IPS DF 4.7 (cell line): ENCODE measurements at regions not wholly inside any gene's neighbourhood (a gene's known extent, or its start where the extent isn't known, plus 50 kb on each side); places are given as distances from the start of the nearest gene placed in this dataset.

ENCODE experiments used
- DNase-seq: peaks from one replicate; pipeline ENCODE4 v3.0.0-alpha.2; 2013; ENCODE audit warnings: low spot score; ENCODE audit errors: extremely low read depth

- DNase-seq, result no peak
Measured at GRCh38 chr5:178808886-178809285, 50.9 kb upstream of the ZNF354B start.

GRCh38 chr5:178801021-178801420, 58.7 kb upstream of the ZNF354B start:
- DNase-seq, result no peak

GRCh38 chr5:178797546-178798440, 62.0 kb upstream of the ZNF354B start:
- no peak for DNase-seq

GRCh38 chr5:178797101-178797521, 62.6 kb upstream of the ZNF354B start:
- no peak for DNase-seq

- no peak for DNase-seq
Measured at GRCh38 chr5:178796165-178796945, 63.4 kb upstream of the ZNF354B start.

GRCh38 chr5:178794433-178794832, 64.0 kb upstream of the ZNF354A start:
- no peak for DNase-seq

- no peak for DNase-seq
Measured at GRCh38 chr5:178793696-178794095, 63.2 kb upstream of the ZNF354A start.

- peak; percentile 53 for DNase-seq
Measured at GRCh38 chr5:178793151-178793550, 62.7 kb upstream of the ZNF354A start.

GRCh38 chr5:178791976-178792375, 61.5 kb upstream of the ZNF354A start:
- no peak for DNase-seq

- DNase-seq, result no peak
Measured at GRCh38 chr5:178790371-178790770, 59.9 kb upstream of the ZNF354A start.

- no peak for DNase-seq
Measured at GRCh38 chr5:178788381-178789085, 58.1 kb upstream of the ZNF354A start.

GRCh38 chr5:178787889-178788288, 57.4 kb upstream of the ZNF354A start:
- no peak for DNase-seq

GRCh38 chr5:178786859-178787499, 56.5 kb upstream of the ZNF354A start:
- no peak for DNase-seq

- no peak for DNase-seq
Measured at GRCh38 chr5:178786417-178786816, 56.0 kb upstream of the ZNF354A start.

GRCh38 chr5:178785999-178786398, 55.5 kb upstream of the ZNF354A start:
- DNase-seq, result no peak

GRCh38 chr5:178784391-178784790, 53.9 kb upstream of the ZNF354A start:
- DNase-seq, result no peak

- DNase-seq, result no peak
Measured at GRCh38 chr5:178781936-178782335, 51.5 kb upstream of the ZNF354A start.

- no peak for DNase-seq
Measured at GRCh38 chr5:178780581-178781498, 50.4 kb upstream of the ZNF354A start.
